ENCODE measurements at regions not wholly inside any gene's neighbourhood (a gene's known extent, or its start where the extent isn't known, plus 50 kb on each side); places are given as distances from the start of the nearest gene placed in this dataset.

DNA sequence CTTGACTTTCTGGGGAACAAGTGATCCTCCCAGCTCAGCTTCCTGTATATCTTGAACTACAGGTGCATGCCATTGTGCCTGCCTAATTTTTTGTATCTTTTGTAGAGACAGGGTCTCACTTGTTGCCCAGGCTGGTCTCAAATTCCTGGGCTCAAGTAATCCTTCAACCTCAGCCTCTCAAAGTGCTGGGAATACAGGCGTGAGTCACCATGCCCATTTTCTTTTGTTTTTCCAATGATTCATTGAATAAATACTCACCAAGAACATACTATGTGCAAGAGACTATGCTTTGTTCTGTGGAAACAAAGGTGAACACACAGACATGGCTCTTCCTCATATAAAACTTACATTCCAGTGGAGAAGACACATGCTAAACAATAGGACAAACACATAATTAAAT lies 407.8 kb upstream of the DAB1 start:
- DNase-seq (ENCODE audit: low read depth): no peak

DNA sequence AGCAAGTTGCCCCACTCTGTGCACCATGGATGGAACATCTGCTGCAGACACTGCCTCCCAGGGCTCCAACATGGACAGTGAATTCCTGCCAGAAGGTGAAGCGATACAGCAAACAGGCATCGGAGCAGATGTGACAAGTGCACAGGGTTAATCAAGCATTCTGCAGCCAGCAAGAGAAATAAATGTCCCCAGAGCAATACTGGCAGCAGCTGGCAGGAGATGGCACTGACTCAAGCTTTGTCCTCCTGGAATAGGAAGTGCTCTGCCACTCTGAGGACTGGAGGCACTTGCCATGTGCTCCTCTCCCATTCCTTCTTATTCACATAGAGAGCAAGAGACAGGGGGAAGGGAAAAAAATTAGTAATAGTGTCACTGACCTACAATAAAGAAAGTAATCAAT lies 402.7 kb upstream of the DAB1 start:
- no peak for DNase-seq (ENCODE audit: low read depth)

DNA sequence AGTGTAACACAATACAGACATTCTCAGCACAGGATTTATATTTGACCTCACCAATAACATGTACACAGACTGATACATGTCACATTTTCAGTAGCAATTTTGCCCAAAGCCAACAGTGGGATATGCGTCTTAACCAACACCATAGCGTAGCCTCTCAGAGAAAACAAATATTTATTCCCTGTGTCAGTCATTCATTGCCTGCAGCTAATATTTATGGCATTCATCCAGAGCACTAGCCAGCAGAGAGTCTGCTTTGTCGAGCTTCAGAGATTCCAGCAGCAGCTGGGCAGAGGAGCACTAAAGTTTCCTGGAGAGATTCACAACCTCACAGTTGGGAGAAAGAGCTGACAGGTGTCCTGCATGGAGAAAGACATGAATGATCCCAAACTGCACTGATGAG lies 400.7 kb upstream of the DAB1 start:
- DNase-seq (ENCODE audit: low read depth): no peak

DNA sequence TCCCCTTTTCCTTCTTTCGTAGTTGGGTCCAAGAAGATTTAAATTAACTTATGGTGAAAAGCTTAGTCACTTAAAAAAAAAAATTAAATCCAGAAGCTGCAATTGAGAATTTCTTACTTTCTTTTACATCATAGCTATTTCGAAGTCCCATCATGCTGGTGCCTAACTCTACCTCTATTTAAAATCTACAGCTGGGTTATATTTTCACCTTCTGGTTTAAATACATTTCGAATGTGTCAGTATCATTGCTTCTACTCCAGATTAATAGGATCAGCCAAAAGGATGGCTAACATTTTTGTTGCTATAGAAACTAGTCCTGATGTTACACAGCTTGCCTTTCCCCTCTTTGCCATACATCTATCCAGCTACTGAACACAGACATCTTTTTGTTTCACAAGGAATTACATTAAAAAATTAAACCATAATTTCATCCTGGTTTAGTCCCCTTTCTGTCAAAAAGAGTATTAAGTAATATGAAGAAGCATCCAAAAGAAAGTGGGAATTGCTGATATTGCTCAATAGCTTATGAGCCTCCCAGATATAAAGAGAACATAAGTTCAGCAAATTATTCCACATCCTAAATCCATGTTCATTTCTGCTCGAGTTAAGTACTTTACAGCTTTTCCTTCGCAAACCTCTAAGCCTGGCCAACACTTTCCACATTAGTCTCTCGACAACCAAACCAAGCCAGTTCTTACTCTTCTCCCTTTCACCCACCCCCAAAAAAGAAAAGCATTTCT lies 396.7 kb upstream of the DAB1 start:
- no peak for DNase-seq (ENCODE audit: low read depth)

DNA sequence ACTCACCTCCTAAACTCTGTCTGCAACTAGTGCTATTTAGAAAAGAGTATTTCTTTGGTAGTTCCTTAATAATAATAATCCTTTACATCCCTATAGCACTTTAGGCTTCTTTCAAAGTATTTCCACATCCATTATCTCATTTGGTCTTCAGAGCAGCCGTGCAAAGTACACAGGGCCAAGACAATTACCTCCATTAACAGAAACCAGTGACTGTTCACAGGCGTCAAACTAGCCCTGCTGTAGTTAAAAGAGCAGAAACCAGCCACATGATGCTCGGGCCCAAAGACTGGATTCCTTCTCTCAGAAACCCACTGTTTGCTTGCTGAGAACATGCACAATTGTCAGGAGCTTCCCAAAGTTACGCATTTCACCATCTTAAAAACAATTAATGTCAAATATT lies 396.0 kb upstream of the DAB1 start:
- DNase-seq (ENCODE audit: low read depth): no peak

DNA sequence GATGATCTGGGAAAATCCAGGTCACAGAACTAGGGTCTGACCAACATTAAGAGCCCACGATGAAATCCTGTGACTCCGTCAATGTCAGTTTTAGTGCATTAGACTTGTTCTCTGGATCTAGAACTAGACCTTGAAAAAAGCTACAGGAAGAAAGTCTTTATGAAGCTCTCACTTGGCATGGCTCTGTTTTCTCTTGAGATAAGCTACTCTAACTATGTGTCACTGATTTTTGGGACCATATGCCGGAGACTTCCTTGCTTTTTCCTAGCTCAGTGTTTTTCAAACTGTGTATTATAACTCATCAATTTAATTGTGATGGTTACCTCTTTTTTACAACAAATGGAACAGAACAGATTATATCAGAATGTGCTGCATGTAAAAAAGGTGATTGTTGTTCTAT lies 379.7 kb upstream of the DAB1 start:
- no peak for DNase-seq (ENCODE audit: low read depth)

DNA sequence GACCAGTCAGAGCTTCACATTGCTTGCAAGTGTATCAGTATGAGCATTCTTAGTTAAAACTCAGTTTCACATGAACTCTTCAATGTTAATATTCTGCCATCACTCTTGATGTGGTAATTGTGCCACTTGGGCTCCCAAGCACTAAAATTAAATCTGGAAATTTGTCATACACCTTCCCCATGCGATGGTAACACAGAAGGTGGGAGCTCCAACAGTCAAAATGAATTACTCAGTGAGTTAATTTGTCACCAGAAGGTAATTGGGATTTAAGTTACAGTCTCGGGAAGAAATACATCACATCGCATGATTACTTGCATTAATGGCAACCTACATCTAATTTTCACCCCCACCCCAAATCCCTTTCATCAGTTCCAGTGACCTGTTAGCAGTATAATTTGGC lies 376.5 kb upstream of the DAB1 start:
- no peak for DNase-seq (ENCODE audit: low read depth)

DNA sequence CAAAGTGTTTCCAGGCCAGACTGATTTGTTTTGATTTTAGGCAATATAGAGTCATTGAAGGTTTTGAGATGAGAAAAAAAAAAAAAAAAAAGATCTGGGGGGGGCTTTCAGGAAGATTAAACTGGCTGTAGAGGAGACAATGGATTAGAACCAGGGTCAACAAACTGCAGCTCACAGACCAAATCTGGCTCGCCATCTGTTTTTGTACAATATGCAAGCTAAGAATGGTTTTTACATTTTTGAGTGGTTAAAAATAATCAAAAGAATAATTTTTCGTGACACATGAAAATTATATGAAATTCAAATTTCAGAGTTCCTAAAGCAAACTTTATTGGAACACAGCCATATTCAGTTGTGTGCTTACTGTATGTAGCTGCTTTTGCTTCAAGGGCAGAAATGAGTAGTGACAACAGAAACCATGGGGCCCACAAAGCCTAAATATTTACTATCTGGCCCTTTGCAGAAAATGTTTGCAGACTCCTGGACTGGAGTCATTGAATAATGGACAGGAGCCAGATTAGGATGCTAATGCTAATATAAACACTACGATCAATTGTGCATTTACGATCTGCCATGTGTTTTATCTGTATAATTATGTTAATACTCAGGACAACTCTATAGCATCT lies 375.7 kb upstream of the DAB1 start:
- DNase-seq (ENCODE audit: low read depth): no peak

DNA sequence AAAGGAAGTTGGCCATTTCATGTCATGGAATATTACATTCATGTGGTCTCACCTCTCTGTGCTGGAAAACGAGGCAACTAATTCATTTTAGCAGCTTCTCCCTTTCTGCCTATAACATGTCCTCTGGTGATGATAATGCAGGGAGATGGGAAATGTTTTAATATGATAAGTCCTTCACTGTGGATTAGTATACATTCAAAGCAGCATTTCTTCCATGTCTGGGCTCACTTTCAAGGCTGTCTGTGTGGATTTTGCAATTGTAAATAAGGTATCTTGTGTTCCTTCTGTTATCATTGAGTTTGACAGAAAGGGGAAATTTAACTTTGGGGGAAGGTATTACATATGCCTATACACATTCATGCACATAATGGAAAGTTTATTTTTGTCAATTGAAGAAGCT lies 374.7 kb upstream of the DAB1 start:
- DNase-seq (ENCODE audit: low read depth): no peak

DNA sequence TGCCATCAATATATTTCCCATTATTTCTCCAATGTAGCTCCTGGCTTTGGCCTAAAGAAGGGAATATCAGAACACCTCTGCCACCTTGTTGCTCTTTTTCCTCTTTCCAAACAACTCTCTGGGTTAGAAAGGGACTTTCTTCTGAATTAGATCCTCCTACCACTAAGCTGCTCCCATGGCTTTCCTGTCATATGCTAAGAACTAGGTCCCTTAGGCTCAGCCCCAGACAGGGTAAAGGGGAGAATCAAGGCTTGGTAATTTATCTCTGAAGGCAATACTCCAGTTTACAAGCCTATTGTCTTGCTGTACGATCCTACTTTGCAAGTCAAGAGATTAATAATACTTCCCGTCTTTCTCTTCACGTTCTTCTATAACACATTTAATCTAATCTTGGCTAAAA lies 373.2 kb upstream of the DAB1 start:
- DNase-seq (ENCODE audit: low read depth): no peak

DNA sequence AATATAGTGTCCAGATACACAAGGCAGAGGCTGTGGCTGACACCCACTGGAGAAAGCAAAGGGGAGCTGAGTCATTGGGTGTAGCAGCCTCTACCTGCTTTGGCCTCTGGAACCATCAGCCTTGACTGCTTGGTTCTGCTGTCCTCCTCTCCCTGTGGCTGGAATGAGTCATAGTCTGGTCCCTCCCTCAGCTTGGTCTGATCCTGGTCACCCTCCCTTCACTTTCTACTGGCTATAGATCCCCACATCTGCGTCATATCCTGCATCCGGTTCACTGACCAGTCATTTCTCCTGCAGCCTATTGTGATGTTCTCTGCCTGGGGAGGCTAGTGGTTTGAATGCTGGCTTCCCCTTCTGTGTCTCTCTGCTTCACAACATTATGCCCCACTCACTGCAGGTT lies 372.8 kb upstream of the DAB1 start:
- DNase-seq (ENCODE audit: low read depth): no peak

DNA sequence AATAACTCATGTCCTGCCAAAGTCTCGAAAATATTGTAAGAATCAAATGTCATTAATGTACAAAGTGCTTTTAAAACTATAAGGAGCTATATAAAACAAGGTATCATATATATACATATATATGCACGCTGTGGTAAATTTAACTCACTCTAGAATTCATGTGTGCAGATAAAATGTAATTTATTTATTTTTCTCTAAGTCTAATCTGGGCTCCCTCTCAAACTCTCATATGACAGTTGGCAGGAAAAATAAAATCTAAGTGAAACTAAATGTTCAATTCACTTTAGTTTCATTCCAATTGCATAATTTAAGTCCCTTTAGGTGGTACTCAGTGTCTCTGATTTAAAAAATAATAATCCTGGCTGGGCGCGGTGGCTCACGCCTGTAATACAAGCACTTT lies 372.0 kb upstream of the DAB1 start:
- DNase-seq (ENCODE audit: low read depth): no peak

DNA sequence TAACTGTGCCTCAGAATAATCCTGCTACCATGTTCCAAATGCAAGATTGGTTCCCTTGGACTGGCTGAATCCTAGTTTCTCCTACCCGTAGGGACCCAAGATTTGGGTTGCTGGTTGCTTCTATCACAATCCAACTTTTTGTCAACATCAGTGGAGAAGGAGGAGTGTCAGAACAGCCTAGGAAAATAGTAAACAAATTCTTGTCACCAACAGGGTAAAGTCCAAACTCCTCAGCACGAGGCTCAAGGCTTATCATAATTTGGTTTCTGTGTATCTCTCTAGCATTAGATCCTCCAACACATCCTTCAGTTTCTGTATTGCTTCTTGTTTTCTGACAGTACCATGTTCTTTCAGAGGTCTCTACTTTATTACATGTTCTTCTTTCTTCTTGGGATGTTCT lies 370.2 kb upstream of the DAB1 start:
- no peak for DNase-seq (ENCODE audit: low read depth)

DNA sequence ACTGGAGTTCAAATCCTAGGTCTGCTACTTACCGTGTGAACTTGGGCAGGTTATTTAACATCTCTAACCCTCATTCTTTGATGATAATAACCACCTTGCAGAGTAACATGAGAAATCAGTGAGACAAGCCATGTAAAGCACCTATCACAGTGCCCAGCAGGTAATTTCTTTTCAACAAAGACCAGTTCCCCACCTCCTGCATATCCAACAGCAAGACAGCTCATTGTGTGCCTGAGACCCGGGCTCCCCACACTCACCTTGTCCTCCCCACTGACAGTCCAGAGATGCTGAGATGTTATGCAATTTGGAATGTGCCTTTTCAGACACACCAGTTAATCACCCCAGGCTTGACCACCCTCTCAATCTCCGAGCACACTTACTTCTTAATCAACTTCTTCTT lies 367.6 kb upstream of the DAB1 start:
- DNase-seq (ENCODE audit: low read depth): no peak

DNA sequence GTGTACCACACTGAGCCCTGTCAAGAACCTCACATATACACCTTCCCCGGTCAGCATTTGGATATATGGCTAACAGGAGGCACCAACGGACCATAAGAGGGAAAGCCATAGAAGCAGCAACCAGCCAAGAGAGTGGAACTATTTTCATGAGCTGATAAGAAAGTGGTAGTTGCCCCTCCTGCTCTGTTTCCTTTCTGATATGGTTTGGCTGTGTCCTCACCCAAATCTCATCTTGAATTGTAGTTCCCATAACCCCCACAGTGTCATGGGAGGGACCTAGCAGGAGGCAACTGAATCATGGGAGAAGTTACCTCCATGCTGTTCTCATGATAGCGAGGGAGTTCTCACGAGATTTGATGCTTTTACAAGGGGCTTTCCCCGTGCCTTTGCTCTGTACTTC lies 366.1 kb upstream of the DAB1 start:
- DNase-seq (ENCODE audit: low read depth): no peak

DNA sequence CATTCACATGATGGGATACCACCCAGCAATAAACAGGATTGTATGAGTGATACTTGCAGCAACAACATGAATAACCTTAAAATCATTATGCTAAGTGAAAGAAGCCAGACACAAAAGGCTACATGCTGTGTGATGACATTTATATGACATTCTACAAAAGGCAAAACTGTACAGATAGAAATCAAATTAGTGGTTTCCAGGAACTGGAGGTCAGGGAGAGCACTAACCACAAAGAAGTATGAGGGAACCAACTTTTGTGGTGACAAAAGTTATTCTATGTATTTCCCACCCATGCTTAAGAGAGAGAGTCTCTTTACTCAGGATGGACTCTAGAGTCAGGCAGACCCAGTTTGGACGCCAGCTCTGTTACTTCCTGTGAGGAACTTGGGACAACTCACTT lies 364.5 kb upstream of the DAB1 start:
- no peak for DNase-seq (ENCODE audit: low read depth)

DNA sequence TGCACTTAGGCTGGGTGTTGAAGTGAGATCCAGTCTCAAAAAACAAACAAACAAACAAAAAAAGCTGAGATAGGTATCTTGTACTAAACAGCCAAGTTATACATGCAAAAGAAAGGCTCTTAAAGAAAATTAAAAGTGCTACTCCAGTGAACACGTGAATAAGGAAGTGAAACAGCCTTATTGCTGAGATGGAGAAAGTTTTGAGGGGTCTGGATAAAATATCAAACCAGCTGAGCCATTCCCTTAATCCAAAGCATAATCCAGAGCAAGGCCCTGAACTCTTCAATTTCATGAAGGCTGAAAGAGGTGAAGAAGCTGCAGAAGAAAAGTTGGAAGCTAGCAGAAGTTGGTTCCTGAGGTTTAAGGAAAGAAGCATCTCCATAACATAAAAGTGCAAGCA lies 360.5 kb upstream of the DAB1 start:
- DNase-seq (ENCODE audit: low read depth): no peak

DNA sequence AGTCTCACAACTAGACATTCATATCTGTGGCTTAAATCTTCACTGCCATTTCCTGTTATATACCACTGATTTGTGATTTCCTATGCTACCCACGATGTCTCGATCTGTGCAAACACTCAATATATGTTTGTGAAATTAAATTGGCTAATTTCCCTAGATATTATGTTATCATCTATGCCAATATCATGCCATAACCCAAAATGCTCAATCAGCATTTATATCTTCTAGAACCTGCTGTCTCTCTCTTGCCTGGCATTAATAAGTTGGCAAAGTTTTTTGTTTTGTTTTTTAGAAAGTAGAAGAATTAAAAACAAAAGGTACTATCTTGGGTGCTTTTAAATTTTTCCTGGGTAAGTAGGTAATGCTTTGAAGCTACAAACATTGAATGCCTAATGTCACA lies 358.5 kb upstream of the DAB1 start:
- no peak for DNase-seq (ENCODE audit: low read depth)

DNA sequence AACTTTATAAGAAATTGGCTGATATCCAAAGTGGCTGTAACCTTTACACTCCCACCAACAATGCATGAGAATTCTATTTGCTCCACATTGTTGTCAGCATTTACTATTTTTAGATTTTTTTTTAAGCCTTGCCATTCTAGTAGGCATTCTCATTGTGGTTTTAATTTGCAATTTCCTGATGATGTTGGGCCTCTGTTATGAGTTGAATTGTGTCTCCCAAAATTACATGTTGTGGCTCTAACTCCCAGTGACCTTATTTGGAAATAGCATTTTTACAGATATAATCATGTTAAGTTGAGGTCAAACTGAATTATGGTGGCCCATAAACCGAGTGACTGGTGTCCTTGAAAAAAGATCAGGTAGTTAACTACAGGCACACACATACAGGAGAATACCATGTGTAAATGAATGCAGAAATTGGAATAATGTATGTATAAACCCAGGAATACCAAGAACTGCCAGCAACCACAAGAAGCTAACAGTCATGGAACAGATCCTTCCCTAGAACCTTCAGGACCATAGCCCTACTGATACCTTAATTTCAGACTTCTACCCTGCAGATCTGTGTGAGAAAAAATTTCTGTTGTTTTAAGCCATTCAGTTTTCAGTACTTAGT lies 348.8 kb upstream of the DAB1 start:
- DNase-seq (ENCODE audit: low read depth): no peak

DNA sequence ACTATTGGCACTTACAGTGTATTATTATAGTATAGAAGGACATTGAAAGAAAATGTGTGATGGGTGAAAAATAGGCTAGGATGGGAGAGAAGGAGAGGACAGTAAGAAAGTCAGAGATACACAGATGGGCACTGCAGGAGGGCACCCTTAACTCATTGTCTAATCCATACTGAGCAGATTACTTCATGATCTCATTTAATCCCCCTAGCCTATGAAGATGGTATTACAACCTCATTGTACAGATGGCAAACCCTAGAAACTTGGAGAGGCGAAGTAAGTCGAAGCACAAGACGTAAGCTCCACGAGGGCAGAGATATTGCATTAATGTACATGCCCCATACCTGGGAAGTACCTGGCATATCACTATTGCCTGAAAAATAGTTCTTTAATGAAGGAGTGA lies 346.9 kb upstream of the DAB1 start:
- no peak for DNase-seq (ENCODE audit: low read depth)

DNA sequence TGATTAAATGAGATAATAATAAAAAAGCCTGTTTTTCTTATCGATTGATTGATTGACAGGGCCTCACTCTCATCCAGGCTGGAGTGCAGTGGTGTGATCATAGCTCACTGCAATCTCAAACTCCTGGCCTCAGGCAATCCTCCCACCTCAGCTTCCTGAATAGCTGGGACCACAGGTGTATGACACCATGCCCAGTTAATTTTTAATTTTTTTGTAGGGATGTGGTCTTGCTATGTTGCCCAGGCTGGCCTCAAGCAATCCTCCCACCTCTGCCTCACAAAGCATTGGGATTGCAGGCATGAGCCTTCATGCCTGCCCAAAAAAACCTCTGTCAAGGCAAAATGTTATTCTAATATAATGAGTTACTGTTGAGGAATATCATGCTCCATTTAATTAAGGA lies 346.4 kb upstream of the DAB1 start:
- DNase-seq (ENCODE audit: low read depth): no peak

DNA sequence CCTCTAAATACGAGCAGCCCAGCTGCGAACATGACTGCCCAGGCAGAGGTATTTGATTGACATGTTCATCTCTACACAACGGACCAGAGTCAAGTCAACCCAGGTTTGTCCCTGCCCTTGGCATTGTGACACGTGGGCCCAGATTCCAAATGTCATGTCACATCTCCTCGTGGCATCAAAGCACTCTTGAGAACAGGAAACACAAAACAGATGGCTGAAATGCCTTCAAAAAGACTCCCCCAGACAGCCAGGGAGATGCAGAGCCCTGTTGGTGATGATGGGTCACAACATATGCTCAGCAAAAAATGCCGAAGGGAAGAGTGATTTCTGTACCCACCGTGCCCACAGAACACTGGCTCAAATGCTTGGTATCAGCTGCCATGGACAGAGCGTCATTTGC lies 337.8 kb upstream of the DAB1 start:
- no peak for DNase-seq (ENCODE audit: low read depth)

DNA sequence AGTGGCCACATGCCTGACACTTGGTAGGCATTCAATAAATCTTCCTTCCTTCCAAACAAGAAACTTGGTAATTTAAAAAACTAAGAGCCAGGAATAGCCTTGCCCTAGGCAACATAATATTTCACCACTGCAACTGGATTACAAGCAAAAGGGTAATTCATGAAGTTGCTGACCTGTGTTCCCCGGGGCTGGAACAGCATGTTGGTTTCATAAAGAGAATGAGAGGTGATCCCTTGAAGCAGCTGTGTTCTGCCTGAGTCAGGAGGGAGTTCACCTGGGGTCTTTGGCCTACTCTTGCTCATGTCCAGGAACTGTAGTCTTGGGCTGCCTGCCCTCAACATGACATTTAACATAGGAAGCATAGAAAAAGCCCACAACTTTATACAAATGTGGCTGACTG lies 329.0 kb upstream of the DAB1 start:
- no peak for DNase-seq (ENCODE audit: low read depth)

All from myocyte (in vitro differentiated cells).